ENCODE measurements at regions not wholly inside any gene's neighbourhood (a gene's known extent, or its start where the extent isn't known, plus 50 kb on each side); places are given as distances from the start of the nearest gene placed in this dataset.

- Histone ChIP-seq H3K36me3 (ENCODE audit: control insufficient read depth in 2 of 4, insufficient read depth in 4 of 4, low read length in 3 of 4) (no peaks in the 10 kb centered on the region), H3K23ac (ENCODE audit: insufficient read length) (no peak overlapping the region), H3K79me2 (ENCODE audit: control insufficient read depth in 1 of 2, insufficient read depth in 2 of 2, low read length in 2 of 2) (no peaks in the 10 kb centered on the region), H3K4me3 (ENCODE audit: extremely low read depth in 1 of 4, insufficient read depth in 2 of 4, low read depth in 3 of 4, low read length in 4 of 4) (no peak overlapping the region), H3K27ac (ENCODE audit: low read depth, low read length) (no peak overlapping the region), H3K4ac (replicated peaks; ENCODE audit: insufficient read length, low read depth, low read length) (no peak overlapping the region), H2AK5ac (ENCODE audit: low read depth, low read length) (peak overlapping the region; percentile 99), H4K8ac (ENCODE audit: extremely low read depth, insufficient read depth, low read length) (no peak overlapping the region), H2BK20ac (ENCODE audit: low read length) (0 out of 2 replicates have a peak overlapping the region, but pooled peaks have one; percentile 23), H3K23me2 (ENCODE audit: low read depth, low read length) (peaks cover 7% of the 10 kb centered on the region; the same call in 1 of the 2 replicates), H3K14ac (ENCODE audit: insufficient read length) (no peak overlapping the region), H4K91ac (replicated peaks; ENCODE audit: insufficient read length, low read length) (no peak overlapping the region), H2BK15ac (ENCODE audit: low read length) (0 out of 2 replicates have a peak overlapping the region, but pooled peaks have one; percentile 76), H3K9me3 (ENCODE audit: insufficient read depth in 2 of 2, low read depth in 1 of 2, low read length in 1 of 2) (peaks cover 3 to 4% of the 10 kb centered on the region in 2 experiments; a peak in 1 of 4 replicates), H3K9ac (replicated peaks in 1 of 4; ENCODE audit: extremely low read depth in 1 of 4, low read depth in 3 of 4, low read length in 3 of 4) (no peak overlapping the region), H3K4me2 (ENCODE audit: insufficient read depth in 1 of 2, low read depth in 2 of 2, low read length in 2 of 2) (no peak overlapping the region), H3K79me1 (ENCODE audit: low read depth, low read length) (no peaks in the 10 kb centered on the region), H2AFZ (ENCODE audit: low read length) (no peak overlapping the region), H2BK5ac (ENCODE audit: low read depth, low read length) (no peak overlapping the region), H3K18ac (ENCODE audit: extremely low read depth, low read length) (peak overlapping the region; percentile 15; the same call in 1 of the 2 replicates), H4K20me1 (replicated peaks in 1 of 2; ENCODE audit: control insufficient read depth in 1 of 2, insufficient read depth in 2 of 2, low read length in 2 of 2) (no peaks in the 10 kb centered on the region), H3K4me1 (replicated peaks in 1 of 4; ENCODE audit: control insufficient read depth in 3 of 4, insufficient read depth in 4 of 4, low read length in 3 of 4) (peaks cover 0 to 6% (median 1%) of the 10 kb centered on the region in 4 experiments; a peak in 3 of 7 replicates), H3K27me3 (replicated peaks in 1 of 4; ENCODE audit: control insufficient read depth in 3 of 4, extremely low read depth in 1 of 4, insufficient read depth in 3 of 4, low read length in 3 of 4) (peaks cover 0 to 1% (median 0%) of the 10 kb centered on the region in 4 experiments; a peak in 1 of 7 replicates), H2BK12ac (ENCODE audit: low read depth, low read length) (peak overlapping the region; percentile 80), H2BK120ac (replicated peaks; ENCODE audit: low read depth, low read length) (no peak overlapping the region), H3K56ac (replicated peaks; ENCODE audit: insufficient read length, low read depth, low read length) (peak overlapping the region; percentile 71), H4K5ac (ENCODE audit: insufficient read length, low read depth, low read length) (no peak overlapping the region)
- 86% methylated on average over 3 of the region's 3 CpGs; no CpG with 5 or more reads in 1 of the 2 experiments for WGBS, 2 experiments (ENCODE audit: extremely low coverage in 1 of 2, insufficient coverage in 1 of 2, insufficient read length in 1 of 2, insufficient replicate concordance in 2 of 2, low coverage in 1 of 2, low lambda C conversion rate in 2 of 2, missing lambda C conversion rate in 1 of 2)
- CTCF ChIA-PET (ENCODE audit: partially characterized antibody) = interaction anchor here (0.9 to 1.9 kb wide), 4 partner anchors 8 to 51 kb away, joined by 3 to 5 read pairs (median 4); no protein-coding TSS in a partner anchor
- POLR2A ChIA-PET (ENCODE audit: partially characterized antibody) = interaction anchor here (0.8 kb wide), 1 partner anchor 49 kb away, joined by 3 read pairs; no protein-coding TSS in a partner anchor
- no peak for DNase-seq (ENCODE audit: low read depth in 1 of 2, low spot score in 2 of 2)
- no peak for TF ChIP-seq NRF1 (IDR thresholded peaks at IDR 0.05; ENCODE audit: low read depth, low read length)
- TF ChIP-seq RXRA (IDR thresholded peaks at IDR 0.05; ENCODE audit: insufficient read depth, low read depth, low read length) = no peak
- no peak for TF ChIP-seq TAF1 (IDR thresholded peaks at IDR 0.05; ENCODE audit: low read depth, low read length)
- no peak for TF ChIP-seq SP4 (IDR thresholded peaks at IDR 0.05; ENCODE audit: low read length)
- TF ChIP-seq JUND (IDR thresholded peaks at IDR 0.05; ENCODE audit: low read length) = no peak
- no peak for TF ChIP-seq RFX5 (IDR thresholded peaks at IDR 0.05; ENCODE audit: borderline replicate concordance, low read depth, low read length)
- TF ChIP-seq CBX8 (IDR thresholded peaks at IDR 0.05; ENCODE audit: borderline replicate concordance, low read depth, low read length) = no peak
- TF ChIP-seq SIRT6 (IDR thresholded peaks at IDR 0.05; ENCODE audit: low read length) = no peak
- no peak for TF ChIP-seq SIN3A (conservative IDR thresholded peaks at IDR 0.05 in 1 of 2, IDR thresholded peaks at IDR 0.05 in 1 of 2; ENCODE audit: low read depth in 1 of 2, low read length in 2 of 2)
- no peak for TF ChIP-seq POLR2AphosphoS5 (IDR thresholded peaks at IDR 0.05; ENCODE audit: low read depth, low read length)
- TF ChIP-seq MAX (IDR thresholded peaks at IDR 0.05) = no peak
- no peak for TF ChIP-seq BRCA1 (IDR thresholded peaks at IDR 0.05; ENCODE audit: low read depth, low read length)
- no peak for TF ChIP-seq PHF8 (conservative IDR thresholded peaks at IDR 0.05; ENCODE audit: low read depth, low read length)
- no peak for TF ChIP-seq SP1 (IDR thresholded peaks at IDR 0.05; ENCODE audit: low read depth, low read length)
- TF ChIP-seq TAF7 (optimal IDR thresholded peaks at IDR 0.05; ENCODE audit: borderline replicate concordance, low read depth, low read length) = no peak
- no peak for FAIRE-seq
Observed at GRCh38 chr4:184292877-184293276, 75.2 kb upstream of the ENPP6 start.
